OCI-LY3 (cell line): ENCODE measurements at regions not wholly inside any gene's neighbourhood (a gene's known extent, or its start where the extent isn't known, plus 50 kb on each side); places are given as distances from the start of the nearest gene placed in this dataset.

Experiments used
- CTCF ChIP-seq: fragments of 200-600, 300-600 bp; sonication (generic); IDR thresholded peaks from 2 replicates; pipeline ENCODE4 v1.5.1; 2014; ENCODE audit warnings: antibody characterized with exemption, low read length, low read depth
- EZH2phosphoT487 ChIP-seq: fragments of 200-600 bp; shearing (Covaris generic); IDR thresholded peaks from 2 replicates; pipeline ENCODE4 v1.6.1; 2018; ENCODE audit warnings: antibody characterized with exemption, mixed run types, low read depth

GRCh38 chr6:128659276-128659675 is 138.9 kb upstream of the PTPRK start:
- TF ChIP-seq CTCF (no peak), EZH2phosphoT487 (no peak)
